Loucy (cell line): ENCODE measurements at regions not wholly inside any gene's neighbourhood (a gene's known extent, or its start where the extent isn't known, plus 50 kb on each side); places are given as distances from the start of the nearest gene placed in this dataset.

Source experiments
- H2AFZ ChIP-seq: fragments of 200-600 bp; sonication (generic); 2 replicates; pipeline ENCODE4 v1.6.0; 2016; ENCODE audit warnings: antibody characterized with exemption, mild to moderate bottlenecking, low read length, moderate library complexity
- H3F3A ChIP-seq: fragments of 200-600 bp; 2 replicates; pipeline ENCODE4 v1.6.0; 2016; ENCODE audit warnings: antibody characterized with exemption, low read depth, mild to moderate bottlenecking
- H3K27me3 ChIP-seq: fragments of 200-600 bp; sonication (generic); 2 replicates; pipeline ENCODE4 v1.6.1; 2014; ENCODE audit warnings: low read length, mild to moderate bottlenecking; ENCODE audit not compliant: insufficient read depth, poor library complexity, severe bottlenecking
- H3K36me3 ChIP-seq: fragments of 200-600 bp; sonication (generic); 2 replicates; pipeline ENCODE4 v1.6.1; 2016; ENCODE audit warnings: low read length; ENCODE audit not compliant: insufficient read depth
- H3K4me1 ChIP-seq: fragments of 200-600 bp; sonication (generic); 2 replicates; pipeline ENCODE4 v1.5.1; 2014; ENCODE audit warnings: low read length, mild to moderate bottlenecking; ENCODE audit not compliant: insufficient read depth, poor library complexity, severe bottlenecking
- H3K4me2 ChIP-seq: fragments of 200-600 bp; sonication (generic); 2 replicates; pipeline ENCODE4 v1.6.0; 2014; ENCODE audit warnings: antibody characterized with exemption, low read length, low read depth, mild to moderate bottlenecking; ENCODE audit not compliant: poor library complexity, severe bottlenecking
- H3K4me3 ChIP-seq: fragments of 200-600 bp; sonication (generic); 2 replicates; pipeline ENCODE4 v1.5.1; 2014; ENCODE audit warnings: low read length, mild to moderate bottlenecking, mixed read lengths; ENCODE audit not compliant: poor library complexity, severe bottlenecking
- H3K79me2 ChIP-seq: fragments of 200-600 bp; sonication (generic); 2 replicates; pipeline ENCODE4 v1.6.1; 2014; ENCODE audit warnings: low read length; ENCODE audit not compliant: insufficient read depth
- H3K9ac ChIP-seq: fragments of 200-600 bp; sonication (generic); 2 replicates; pipeline ENCODE4 v1.6.0; 2014; ENCODE audit warnings: mild to moderate bottlenecking, low read depth, low read length, moderate library complexity; ENCODE audit not compliant: poor library complexity, severe bottlenecking
- H3K9me2 ChIP-seq: fragments of 200-600 bp; sonication (generic); replicated peaks from 2 replicates; pipeline ENCODE4 v1.6.1; 2016; ENCODE audit warnings: low read depth, low read length, mixed read lengths
- H3K9me3 ChIP-seq: fragments of 200-600 bp; sonication (generic); 2 replicates; pipeline ENCODE4 v1.6.1; 2014; ENCODE audit warnings: mild to moderate bottlenecking, antibody characterized with exemption, low read length, low read depth; ENCODE audit not compliant: insufficient read depth
- H4K20me1 ChIP-seq: fragments of 200-600 bp; sonication (generic); 2 replicates; pipeline ENCODE4 v1.6.0; 2014; ENCODE audit warnings: antibody characterized with exemption, low read length, mild to moderate bottlenecking; ENCODE audit not compliant: insufficient read depth, poor library complexity, severe bottlenecking
- CTCF ChIP-seq: fragments of 200-600 bp; sonication (generic); conservative IDR thresholded peaks from 2 replicates; pipeline ENCODE4 v1.5.1; 2014; ENCODE audit warnings: mild to moderate bottlenecking, antibody characterized with exemption, low read length
- EZH2phosphoT487 ChIP-seq: fragments of 200-600 bp; IDR thresholded peaks from 2 replicates; pipeline ENCODE4 v1.6.1; 2018; ENCODE audit warnings: antibody characterized with exemption, mild to moderate bottlenecking, moderate library complexity, borderline replicate concordance

GRCh38 chr4:85058551-85058950 is 92.1 kb upstream of the WDFY3 start:
- Histone ChIP-seq H3K4me2 (no peak overlapping the region), H3K4me3 (no peak overlapping the region), H3K4me1 (no peaks in the 10 kb centered on the region), H4K20me1 (no peaks in the 10 kb centered on the region), H3K9ac (no peak overlapping the region), H3K9me3 (no peaks in the 10 kb centered on the region), H3K9me2 (no peaks in the 10 kb centered on the region), H3K79me2 (no peaks in the 10 kb centered on the region), H3K27me3 (no peaks in the 10 kb centered on the region), H3K36me3 (no peaks in the 10 kb centered on the region), H2AFZ (no peak overlapping the region), H3F3A (no peaks in the 10 kb centered on the region)
- TF ChIP-seq CTCF (no peak), EZH2phosphoT487 (no peak)

GRCh38 chr4:85061974-85062373 is 95.5 kb upstream of the WDFY3 start:
- Histone ChIP-seq H3K9me3 (no peaks in the 10 kb centered on the region), H4K20me1 (no peaks in the 10 kb centered on the region), H3K9me2 (no peaks in the 10 kb centered on the region), H3K27me3 (no peaks in the 10 kb centered on the region), H3F3A (no peaks in the 10 kb centered on the region), H2AFZ (no peak overlapping the region), H3K79me2 (no peaks in the 10 kb centered on the region), H3K4me2 (no peak overlapping the region), H3K4me3 (no peak overlapping the region), H3K36me3 (no peaks in the 10 kb centered on the region), H3K4me1 (no peaks in the 10 kb centered on the region), H3K9ac (no peak overlapping the region)
- TF ChIP-seq CTCF = no peak
- no peak for TF ChIP-seq EZH2phosphoT487

- TF ChIP-seq CTCF (no peak), EZH2phosphoT487 (no peak)
- H3K9me2 ChIP-seq = no peaks in the 10 kb centered on the region
- H3K9ac ChIP-seq = no peak overlapping the region
- H3K27me3 ChIP-seq = no peaks in the 10 kb centered on the region
- H3K4me1 ChIP-seq = no peaks in the 10 kb centered on the region
- H3K4me3 ChIP-seq = no peak overlapping the region
- H3F3A ChIP-seq = no peaks in the 10 kb centered on the region
- no peaks in the 10 kb centered on the region for H3K79me2 ChIP-seq
- H4K20me1 ChIP-seq = no peaks in the 10 kb centered on the region
- no peaks in the 10 kb centered on the region for H3K9me3 ChIP-seq
- H3K4me2 ChIP-seq = no peak overlapping the region
- H3K36me3 ChIP-seq = no peaks in the 10 kb centered on the region
- no peak overlapping the region for H2AFZ ChIP-seq
These were observed 96.0 kb upstream of the WDFY3 start for GRCh38 chr4:85062466-85062865.
